VCaP (cell line): ENCODE measurements at regions not wholly inside any gene's neighbourhood (a gene's known extent, or its start where the extent isn't known, plus 50 kb on each side); places are given as distances from the start of the nearest gene placed in this dataset.
"Not testable (repeated sequence)": the region's sequence is repeated elsewhere in the genome, so short reads cannot be mapped to it uniquely, and the experiment has no call there.

ENCODE experiments used
- H3K27ac ChIP-seq: fragments of 450-650 bp; 2 replicates; pipeline ENCODE4 v1.5.1; 2017
- CTCF ChIP-seq: fragments of 450-650 bp; conservative IDR thresholded peaks from 2 replicates; pipeline ENCODE4 v1.5.1; 2017; ENCODE audit warnings: mild to moderate bottlenecking, moderate library complexity

DNA sequence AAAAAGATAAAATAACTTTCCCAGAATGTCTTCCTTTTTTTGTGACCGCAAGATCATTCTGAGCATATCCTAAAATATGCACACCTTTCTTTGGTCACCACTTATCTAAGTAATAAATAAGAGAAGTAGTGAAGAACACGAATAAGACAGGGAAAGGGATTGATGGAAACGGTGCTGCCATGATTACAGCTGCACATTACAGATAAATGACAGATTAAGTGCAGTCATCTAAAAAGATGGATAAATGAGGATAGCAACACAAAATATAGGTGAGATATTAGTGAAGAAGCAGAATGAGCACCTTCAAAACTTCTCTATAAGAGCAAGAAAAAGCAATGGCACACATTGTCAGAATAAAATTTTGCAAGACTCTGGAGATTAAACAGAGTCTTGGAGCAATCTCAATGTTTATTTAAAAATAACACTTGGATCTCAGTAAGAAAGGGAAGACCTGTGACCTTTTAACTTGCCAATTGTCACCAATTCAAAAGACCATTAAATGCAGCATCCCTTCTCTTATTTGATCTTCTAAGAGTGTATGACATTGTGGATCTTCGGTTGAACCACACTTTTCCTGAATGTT lies 567.1 kb downstream of the KCNJ2 start:
- TF ChIP-seq CTCF: no peak
- no peak overlapping the region for H3K27ac ChIP-seq

GRCh38 chr17:70739065-70739464 lies 569.7 kb downstream of the KCNJ2 start:
- H3K27ac ChIP-seq: no peak overlapping the region
- TF ChIP-seq CTCF: no peak

DNA sequence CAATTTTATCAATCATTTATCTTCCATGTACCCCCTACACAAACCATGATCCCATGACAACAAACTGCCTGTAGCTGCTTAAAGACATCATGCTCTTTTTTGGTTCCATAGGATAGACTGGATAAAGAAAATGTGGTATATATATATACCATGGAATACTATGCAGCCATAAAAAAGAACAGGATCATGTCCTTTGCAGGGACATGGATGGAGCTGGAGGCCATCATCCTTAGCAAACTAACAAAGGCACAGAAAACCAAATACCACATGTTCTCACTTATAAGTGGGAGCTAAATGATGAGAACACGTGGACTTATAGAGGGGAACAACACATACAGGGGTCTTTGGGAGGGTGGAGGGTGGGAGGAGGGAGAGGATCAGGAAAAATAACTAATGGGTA lies 577.2 kb downstream of the KCNJ2 start:
- not testable (repeated sequence) for H3K27ac ChIP-seq

DNA sequence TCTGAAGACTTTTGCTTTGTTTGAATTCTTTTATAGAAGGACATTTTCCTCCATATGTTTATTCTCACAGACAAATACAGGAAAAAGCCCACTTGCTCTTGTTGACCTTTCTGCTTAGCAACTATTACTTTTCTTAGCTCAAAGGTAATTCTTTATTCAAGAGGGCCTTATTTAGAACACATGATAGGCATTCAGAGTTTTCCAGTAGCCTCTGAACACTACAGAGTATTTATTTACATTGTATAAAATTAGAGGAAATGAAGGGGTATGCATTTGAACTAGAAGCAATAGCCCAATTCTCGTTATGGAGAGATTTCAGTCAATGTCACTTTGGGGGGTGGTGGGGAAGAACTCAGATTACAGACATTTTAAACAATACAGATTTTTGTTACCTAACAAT lies 581.7 kb downstream of the KCNJ2 start:
- no peak overlapping the region for H3K27ac ChIP-seq
- no peak for TF ChIP-seq CTCF

- H3K27ac ChIP-seq: not testable (repeated sequence)
Measured at GRCh38 chr17:70752461-70752860, 583.1 kb downstream of the KCNJ2 start.

- no peak overlapping the region for H3K27ac ChIP-seq
- TF ChIP-seq CTCF: no peak
Measured at GRCh38 chr17:70752966-70753467, 583.7 kb downstream of the KCNJ2 start.

DNA sequence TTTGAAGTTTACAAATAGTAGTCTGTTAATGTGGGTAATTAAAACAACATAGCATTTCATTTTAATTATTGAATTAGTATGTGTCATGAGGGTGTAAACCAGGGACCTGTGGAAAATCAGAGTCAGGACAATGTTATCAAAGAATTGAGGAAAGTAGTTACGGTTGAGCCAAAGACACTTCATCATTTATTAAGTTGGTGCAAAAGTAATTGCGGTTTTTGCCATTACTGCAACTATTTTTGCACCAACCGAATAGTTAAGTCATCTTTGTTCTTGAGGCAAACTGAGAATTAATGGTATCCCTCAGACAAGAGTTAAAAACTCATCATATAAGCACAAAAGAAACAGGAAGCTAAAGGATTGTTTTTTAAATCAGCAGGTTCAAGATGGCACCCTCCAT lies 593.7 kb downstream of the KCNJ2 start:
- H3K27ac ChIP-seq: no peak overlapping the region

DNA sequence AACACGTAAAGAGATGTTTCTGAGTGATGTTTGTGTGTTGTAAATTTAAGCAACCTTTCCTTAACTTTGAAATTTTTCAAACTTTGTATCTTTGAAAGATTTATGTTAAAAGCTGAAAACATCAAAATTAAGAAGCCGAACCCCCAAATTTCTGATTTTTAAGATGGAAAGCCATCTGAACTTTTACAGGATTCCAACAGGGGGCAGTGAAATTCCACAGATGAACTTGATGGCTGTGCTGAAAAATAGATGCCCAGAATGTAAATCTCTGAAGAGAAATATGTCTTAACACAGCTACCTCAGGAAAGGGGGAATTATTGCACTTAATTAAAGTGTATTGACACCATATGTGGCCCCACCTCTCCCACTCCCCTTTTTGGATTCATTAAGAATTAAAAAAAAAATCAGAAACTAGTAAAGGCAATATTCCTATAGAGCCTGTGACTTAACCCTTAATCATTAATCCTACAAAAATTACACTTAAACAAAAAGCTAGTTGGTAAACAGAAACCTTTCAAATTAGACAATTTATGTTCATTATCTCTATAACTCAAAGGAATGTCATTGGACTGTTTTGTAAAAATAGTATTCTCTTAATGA lies 597.9 kb downstream of the KCNJ2 start:
- no peak overlapping the region for H3K27ac ChIP-seq
- peak; percentile 78 for TF ChIP-seq CTCF

More for the DNA sequence above, 593.7 kb downstream of the KCNJ2 start:
- TF ChIP-seq CTCF: no peak
